Suprapubic skin (tissue), 4 donors: ENCODE measurements at regions not wholly inside any gene's neighbourhood (a gene's known extent, or its start where the extent isn't known, plus 50 kb on each side); places are given as distances from the start of the nearest gene placed in this dataset.

Experiments
- DNase-seq, 2 donors: peaks; one replicate each; pipeline ENCODE4 v3.0.0-alpha.2; 2019; ENCODE audit warnings: low spot score in 2 of 2
- H3K27ac ChIP-seq: fragments of 200-600 bp; sonication (generic); one replicate; pipeline ENCODE4 v1.5.1; 2019
- H3K27me3 ChIP-seq: fragments of 200-600 bp; sonication (generic); one replicate; pipeline ENCODE4 v1.5.1; 2019
- H3K36me3 ChIP-seq: fragments of 200-600 bp; sonication (generic); one replicate; pipeline ENCODE4 v1.5.1; 2019
- H3K4me1 ChIP-seq: fragments of 200-600 bp; sonication (generic); one replicate; pipeline ENCODE4 v1.5.1; 2019
- H3K4me3 ChIP-seq: fragments of 200-600 bp; sonication (generic); one replicate; pipeline ENCODE4 v1.5.1; 2019; ENCODE audit warnings: mild to moderate bottlenecking
- H3K9me3 ChIP-seq: fragments of 200-600 bp; sonication (generic); one replicate; pipeline ENCODE4 v1.5.1; 2019
- CTCF ChIP-seq, 2 donors: fragments of 200-600 bp in 1 of 2; fragments of 450-650 bp in 1 of 2; sonication (generic) in 1 of 2; IDR thresholded peaks; one replicate each; pipeline ENCODE4 v1.5.1; 2016 to 2019; ENCODE audit warnings: antibody characterized with exemption in 2 of 2, mild to moderate bottlenecking in 1 of 2, moderate library complexity in 1 of 2
- EP300 ChIP-seq: sonication (generic); formaldehyde crosslinking; IDR thresholded peaks from one replicate; pipeline ENCODE4 v1.6.1; 2017; ENCODE audit warnings: antibody characterized with exemption
- POLR2A ChIP-seq, 2 donors: fragments of 450-650 bp; IDR thresholded peaks; one replicate each; pipeline ENCODE4 v1.6.1; 2017; ENCODE audit warnings: antibody characterized with exemption in 2 of 2, mild to moderate bottlenecking in 2 of 2, moderate library complexity in 2 of 2
- POLR2AphosphoS5 ChIP-seq, 3 donors: sonication (generic); formaldehyde crosslinking; IDR thresholded peaks; one replicate each; pipeline ENCODE4 v1.6.1; 2017; ENCODE audit warnings: antibody characterized with exemption in 3 of 3
- WGBS: methylation state at CpG from one replicate; pipeline ENCODE4 v1.1.5; 2018; 5-methylcytosine and 5-hydroxymethylcytosine counted together

- no peaks in the 10 kb centered on the region for H3K9me3 ChIP-seq
- TF ChIP-seq CTCF (IDR thresholded peaks at IDR 0.05): no peak
- H3K4me1 ChIP-seq: no peaks in the 10 kb centered on the region
- no peaks in the 10 kb centered on the region for H3K27me3 ChIP-seq
- no peak overlapping the region for H3K27ac ChIP-seq
- no peaks in the 10 kb centered on the region for H3K36me3 ChIP-seq
- no peak overlapping the region for H3K4me3 ChIP-seq
- DNase-seq: no peak
- 96% methylated on average over 1 of the region's 1 CpG for WGBS
Measured at GRCh38 chr21:23507501-23507900, 2099.8 kb downstream of the MRPL39 start.

GRCh38 chr21:23496729-23497128 is 2110.6 kb downstream of the MRPL39 start:
- H3K36me3 ChIP-seq: no peaks in the 10 kb centered on the region
- no peaks in the 10 kb centered on the region for H3K27me3 ChIP-seq
- DNase-seq: no peak
- no peak overlapping the region for H3K27ac ChIP-seq
- TF ChIP-seq EP300 (no peak), POLR2A (IDR thresholded peaks at IDR 0.05) (no peak), CTCF (IDR thresholded peaks at IDR 0.05) (no peak), POLR2AphosphoS5 (IDR thresholded peaks at IDR 0.05) (no peak)
- H3K4me3 ChIP-seq: no peak overlapping the region
- no peaks in the 10 kb centered on the region for H3K4me1 ChIP-seq
- WGBS: 84% methylated on average over 1 of the region's 1 CpG
- peaks cover 3% of the 10 kb centered on the region for H3K9me3 ChIP-seq

- H3K4me1 ChIP-seq: no peaks in the 10 kb centered on the region
- 90% methylated on average over 2 of the region's 2 CpGs for WGBS
- no peak for TF ChIP-seq EP300
- TF ChIP-seq POLR2AphosphoS5 (IDR thresholded peaks at IDR 0.05): no peak
- TF ChIP-seq CTCF (IDR thresholded peaks at IDR 0.05): no peak
- TF ChIP-seq POLR2A (IDR thresholded peaks at IDR 0.05): no peak
Measured at GRCh38 chr21:23488245-23488644, 2119.0 kb downstream of the MRPL39 start.

GRCh38 chr21:23480591-23481270 is 2126.6 kb downstream of the MRPL39 start:
- H3K9me3 ChIP-seq: no peaks in the 10 kb centered on the region
- no peak for DNase-seq
- no peaks in the 10 kb centered on the region for H3K27me3 ChIP-seq
- WGBS: 97% methylated on average over 1 of the region's 1 CpG
- TF ChIP-seq EP300 (no peak), POLR2AphosphoS5 (IDR thresholded peaks at IDR 0.05) (no peak), POLR2A (IDR thresholded peaks at IDR 0.05) (no peak), CTCF (IDR thresholded peaks at IDR 0.05) (no peak)
- H3K4me1 ChIP-seq: no peaks in the 10 kb centered on the region
- H3K36me3 ChIP-seq: no peaks in the 10 kb centered on the region
- no peak overlapping the region for H3K4me3 ChIP-seq
- H3K27ac ChIP-seq: no peak overlapping the region

More at GRCh38 chr21:23488245-23488644, 2119.0 kb downstream of the MRPL39 start:
- DNase-seq: no peak
- no peak overlapping the region for H3K27ac ChIP-seq
- no peaks in the 10 kb centered on the region for H3K36me3 ChIP-seq
- no peaks in the 10 kb centered on the region for H3K27me3 ChIP-seq
- peaks cover 3% of the 10 kb centered on the region for H3K9me3 ChIP-seq
- H3K4me3 ChIP-seq: no peak overlapping the region

- Histone ChIP-seq H3K27ac (no peak overlapping the region), H3K4me3 (no peak overlapping the region), H3K27me3 (no peaks in the 10 kb centered on the region), H3K36me3 (no peaks in the 10 kb centered on the region), H3K4me1 (no peaks in the 10 kb centered on the region), H3K9me3 (no peaks in the 10 kb centered on the region)
- TF ChIP-seq POLR2AphosphoS5 (IDR thresholded peaks at IDR 0.05) (no peak), POLR2A (IDR thresholded peaks at IDR 0.05) (no peak), EP300 (no peak), CTCF (IDR thresholded peaks at IDR 0.05) (no peak)
- DNase-seq: no peak
Measured at GRCh38 chr21:23478381-23478780, 2128.9 kb downstream of the MRPL39 start.
